Fibroblast of peridontal ligament (primary cell): ENCODE measurements at regions not wholly inside any gene's neighbourhood (a gene's known extent, or its start where the extent isn't known, plus 50 kb on each side); places are given as distances from the start of the nearest gene placed in this dataset.
"Not testable (repeated sequence)": the region's sequence is repeated elsewhere in the genome, so short reads cannot be mapped to it uniquely, and the experiment has no call there.

Experiments
- DNase-seq: peaks from one replicate; pipeline ENCODE4 v3.0.0-alpha.2; 2010; ENCODE audit errors: extremely low read depth

GRCh38 chr18:30175061-30175574 lies 867.4 kb downstream of the DSC3 start:
- DNase-seq, result no peak

GRCh38 chr18:30163573-30163972 lies 879.0 kb downstream of the DSC3 start:
- no peak for DNase-seq

DNA sequence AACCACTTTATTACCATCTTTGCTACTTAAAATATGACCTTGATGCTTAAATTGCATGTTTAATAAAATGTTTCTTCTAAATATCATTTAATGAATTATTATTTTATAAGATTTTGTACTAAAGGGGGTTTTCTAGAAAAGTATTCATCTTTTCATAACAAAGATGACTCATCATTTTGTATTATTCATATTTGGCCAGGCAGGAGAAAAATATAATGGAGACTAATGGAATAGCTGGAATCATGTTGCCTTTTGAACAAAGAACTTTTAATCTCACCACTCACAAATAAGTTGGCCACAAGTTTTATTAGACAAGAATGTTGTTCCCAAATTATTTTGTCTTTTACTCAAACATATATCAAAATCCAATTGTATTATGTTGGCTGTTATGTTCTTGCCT lies 882.4 kb downstream of the DSC3 start:
- DNase-seq, result no peak

GRCh38 chr18:30150586-30151250 lies 891.8 kb downstream of the DSC3 start:
- DNase-seq, result no peak

- no peak for DNase-seq
These were observed 893.0 kb downstream of the DSC3 start for GRCh38 chr18:30149585-30149984.

- DNase-seq, result no peak
These were observed 899.7 kb downstream of the DSC3 start for GRCh38 chr18:30142870-30143269.

DNA sequence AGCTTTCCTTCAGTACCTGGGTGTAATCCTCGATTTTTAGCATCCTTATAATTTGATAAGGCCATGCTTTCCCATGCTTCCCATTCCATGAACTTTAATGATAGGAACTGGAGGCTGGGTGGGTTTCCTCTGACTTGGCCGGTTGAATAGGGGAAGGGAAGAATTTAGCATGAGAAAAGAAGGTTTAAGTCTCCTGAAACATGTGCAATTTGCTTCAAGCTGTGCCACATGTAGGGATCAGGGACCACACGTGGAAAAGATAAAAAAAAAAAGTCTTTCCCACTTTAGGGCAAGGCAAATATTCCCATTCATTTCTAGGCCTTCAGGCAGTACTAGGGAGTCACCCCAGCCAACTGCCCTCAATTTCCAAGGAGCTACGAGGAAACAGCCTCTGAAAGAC lies 900.3 kb downstream of the DSC3 start:
- no peak for DNase-seq

GRCh38 chr18:30141506-30141905 lies 901.0 kb downstream of the DSC3 start:
- DNase-seq, result not testable (repeated sequence)

- no peak for DNase-seq
These were observed 902.8 kb downstream of the DSC3 start for GRCh38 chr18:30139631-30140287.

DNA sequence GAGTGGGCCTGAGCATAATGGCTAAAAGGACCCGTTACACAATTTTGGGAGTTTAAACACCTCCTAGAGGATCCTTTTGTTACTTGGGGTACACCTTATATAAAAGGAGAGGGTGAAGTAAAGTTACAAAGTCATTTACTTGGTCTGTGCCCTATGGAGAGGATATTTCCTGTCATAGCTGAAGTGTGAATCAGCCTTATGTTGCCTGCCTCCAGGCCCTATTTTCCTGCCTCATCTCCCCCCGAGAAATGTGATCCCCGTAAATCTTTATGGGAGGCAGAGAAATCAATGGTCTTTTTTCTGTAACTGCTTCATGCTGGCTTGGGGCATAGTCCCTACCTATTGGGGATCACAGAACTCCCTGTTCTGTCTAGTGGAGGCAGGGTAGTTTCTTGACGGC lies 906.6 kb downstream of the DSC3 start:
- no peak for DNase-seq

DNA sequence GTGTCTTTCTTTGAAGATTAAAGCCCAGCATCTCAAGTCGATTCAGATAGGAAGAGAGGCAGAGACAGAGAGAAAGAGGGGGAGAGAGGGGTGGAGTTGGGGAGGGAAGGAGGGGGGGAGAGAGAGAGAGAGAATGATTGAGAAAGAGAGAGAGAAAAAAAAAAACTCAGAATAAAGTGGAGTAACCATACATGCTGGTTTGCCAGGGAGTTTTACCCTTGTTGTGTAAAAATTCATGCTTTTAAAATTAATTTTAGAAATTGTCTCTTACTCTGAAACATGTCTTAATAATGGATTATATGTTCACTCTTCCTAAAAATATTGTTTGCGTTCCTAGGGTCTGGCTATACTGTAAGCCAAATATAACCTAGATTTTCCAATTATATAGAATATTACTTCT lies 908.5 kb downstream of the DSC3 start:
- DNase-seq, result no peak

GRCh38 chr18:30132959-30133358 lies 909.6 kb downstream of the DSC3 start:
- no peak for DNase-seq

- DNase-seq, result no peak
These were observed 921.1 kb downstream of the DSC3 start for GRCh38 chr18:30121397-30121796.

GRCh38 chr18:30113454-30113853 lies 929.1 kb downstream of the DSC3 start:
- no peak for DNase-seq

DNA sequence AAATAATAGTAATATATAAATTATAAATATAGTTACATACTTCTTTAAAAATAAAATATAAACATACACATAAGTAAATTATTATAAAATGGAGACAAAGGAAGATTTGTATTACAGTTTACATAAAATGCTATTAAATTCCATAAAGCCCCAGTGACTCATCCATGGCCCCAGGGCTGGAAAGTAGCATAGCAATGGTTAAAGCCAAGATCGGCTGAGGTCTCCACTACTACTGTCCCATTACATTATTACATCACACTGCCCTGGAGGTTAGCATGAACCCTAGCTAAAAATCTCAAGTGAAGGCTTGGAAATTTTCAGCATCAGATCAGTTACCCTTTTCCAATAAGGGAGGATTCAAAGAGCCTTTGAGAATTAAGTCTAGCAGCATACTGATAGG lies 936.2 kb downstream of the DSC3 start:
- no peak for DNase-seq

DNA sequence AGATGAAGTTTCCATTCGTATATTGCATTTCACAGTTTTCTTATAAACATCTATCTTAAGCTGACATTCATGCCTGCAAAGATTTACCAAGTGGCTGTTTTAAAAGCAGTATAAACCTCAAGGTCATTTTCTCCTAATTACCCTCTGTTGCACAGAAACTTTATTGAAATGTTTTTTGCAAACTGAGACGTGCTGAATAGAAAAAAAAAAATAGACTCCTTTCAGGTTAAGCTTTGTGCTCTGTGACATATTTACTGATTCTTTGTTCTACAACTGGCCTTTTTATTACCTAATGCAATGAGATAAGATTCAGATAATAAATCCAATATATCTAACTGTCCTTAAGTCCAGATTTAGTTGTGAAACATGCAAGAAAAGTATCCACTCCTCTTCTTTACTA lies 938.7 kb downstream of the DSC3 start:
- no peak for DNase-seq

DNA sequence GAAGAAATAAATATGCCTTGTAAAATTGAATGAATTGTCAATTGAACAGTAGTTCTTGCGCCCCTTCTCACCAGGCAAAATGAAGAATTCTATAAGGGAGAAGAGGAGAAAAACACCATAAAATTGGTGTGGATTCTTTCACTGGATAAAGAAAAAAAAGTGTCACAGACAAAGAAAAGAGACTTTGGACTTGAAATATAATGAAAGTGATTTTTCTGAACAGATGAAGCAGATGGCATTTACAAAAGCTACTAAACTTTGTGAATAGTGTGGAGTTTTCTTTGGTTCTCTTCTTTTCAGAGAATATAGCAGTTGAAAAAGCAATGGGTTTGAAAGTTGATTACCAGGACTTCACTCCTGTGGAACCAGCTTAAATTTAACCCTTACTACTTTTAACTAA lies 945.7 kb downstream of the DSC3 start:
- DNase-seq, result no peak

DNA sequence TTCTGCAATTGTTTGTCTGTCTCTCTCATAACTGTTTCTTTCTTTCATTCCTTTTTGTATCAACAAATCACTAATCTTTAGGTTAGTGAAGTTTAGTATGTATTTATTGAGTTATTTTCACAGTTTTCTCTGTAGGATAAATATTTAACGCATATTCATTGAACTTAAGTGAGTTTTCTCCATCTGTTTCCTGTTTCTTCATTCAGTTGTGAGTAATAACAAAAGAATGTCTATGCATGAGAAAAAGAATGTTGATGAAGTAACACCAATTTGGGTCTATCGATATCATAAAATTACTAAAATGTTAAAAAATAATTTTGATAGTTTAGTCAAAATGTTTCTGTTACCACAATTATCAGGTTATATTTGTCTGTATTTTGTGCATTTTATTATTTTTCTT lies 948.0 kb downstream of the DSC3 start:
- DNase-seq, result peak; percentile 30

DNA sequence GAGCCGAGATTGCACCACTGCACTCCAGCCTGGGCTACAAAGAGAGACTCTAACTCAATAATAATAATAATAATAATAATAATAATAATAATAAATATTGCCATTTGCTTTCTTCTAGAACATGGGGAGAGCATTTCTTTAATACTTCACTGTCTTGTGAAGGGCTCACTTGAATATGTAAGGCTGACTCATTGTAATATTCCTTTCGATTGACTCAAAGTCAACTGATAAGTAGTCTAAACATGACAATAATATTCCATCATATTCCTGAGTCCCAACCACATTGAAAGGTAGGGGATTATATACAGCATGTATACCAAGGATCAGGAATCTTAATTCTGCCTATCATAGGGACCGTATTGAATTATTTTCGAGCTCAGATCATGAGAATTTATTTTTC lies 949.2 kb downstream of the DSC3 start:
- DNase-seq, result no peak

GRCh38 chr18:30088238-30089015 lies 954.1 kb downstream of the DSC3 start:
- no peak for DNase-seq

DNA sequence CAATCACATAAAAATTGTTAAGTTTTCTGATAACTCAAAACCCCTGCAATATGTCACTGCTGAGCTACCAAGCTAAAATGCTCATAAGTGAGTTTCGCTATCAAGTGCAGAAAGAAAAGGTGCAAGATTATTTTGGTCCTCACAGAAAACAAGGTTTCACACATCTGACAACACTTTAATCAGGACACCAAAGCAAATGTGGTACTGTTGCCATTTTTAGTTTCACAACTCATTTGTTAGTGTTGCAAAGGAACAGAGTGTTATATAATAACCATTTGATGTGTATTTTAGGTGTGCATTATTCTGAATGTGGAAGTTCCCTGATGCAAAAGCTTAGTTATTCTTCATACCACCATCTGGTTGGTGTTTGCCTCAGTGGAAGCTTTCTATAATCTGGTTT lies 956.2 kb downstream of the DSC3 start:
- no peak for DNase-seq

- DNase-seq, result no peak
These were observed 961.4 kb downstream of the DSC3 start for GRCh38 chr18:30081122-30081521.
